HepG2 (cell line): ENCODE measurements at regions not wholly inside any gene's neighbourhood (a gene's known extent, or its start where the extent isn't known, plus 50 kb on each side); places are given as distances from the start of the nearest gene placed in this dataset.

Experiments used
- ATAC-seq: fragments of 200-7000 bp; cut with Tn5 transposase; 3 replicates; pipeline ENCODE4 v1.9.1; 2020; ENCODE audit warnings: mild to moderate bottlenecking, moderate library complexity
- BruUV-seq: library from RNA; stranded (reverse); fragments of 400-500 nt; replicated peaks from 2 replicates; lab custom pipeline; 2021; lab: Mats Ljungman, UMichigan
- CTCF ChIA-PET: fragments of 300-600 bp; formaldehyde crosslinking; extraction: SDS; loops from one replicate; lab custom pipeline; 2021; ENCODE audit warnings: low total read pairs, inconsistent platforms, low intra/inter-chr PET ratio; lab: Yijun Ruan, JAX
- POLR2A ChIA-PET: fragments of 350-600 bp; sonication (Branson Sonifier 250); formaldehyde crosslinking; loops from one replicate; lab custom pipeline; 2020; ENCODE audit warnings: antibody characterized with exemption, inconsistent platforms; lab: Yijun Ruan, JAX
- DNase-seq: peaks from one replicate; pipeline ENCODE4 v3.0.0-alpha.2; 2015; ENCODE audit warnings: low spot score
- FAIRE-seq: peaks from 3 replicates; lab custom pipeline; 2011; peaks lifted over from hg19 to GRCh38; lab: Jason Lieb, UNC
- H2AFZ ChIP-seq: one replicate; pipeline ENCODE4 v1.6.1; 2011; ENCODE audit warnings: low read length, inconsistent platforms
- H3K27ac ChIP-seq: fragments of 300-600 bp; 3 replicates; pipeline ENCODE4 v1.8.0; 2011; ENCODE audit warnings: mixed run types, mild to moderate bottlenecking, mixed read lengths, low read length, inconsistent platforms; ENCODE audit not compliant: insufficient read depth; ENCODE audit errors: extremely low read length
- H3K27me3 ChIP-seq, 2 experiments: fragments of 200-600 bp in 1 of 2; 2 replicates in 1 of 2; 3 replicates in 1 of 2; pipeline versions ENCODE4 v1.6.0 to v1.8.0; 2011; ENCODE audit warnings: low read length in 2 of 2, mild to moderate bottlenecking in 2 of 2, moderate library complexity in 2 of 2, inconsistent platforms in 1 of 2; ENCODE audit not compliant: insufficient read depth in 2 of 2, control insufficient read depth in 1 of 2
- H3K36me3 ChIP-seq, 2 experiments: fragments of 200-600 bp in 1 of 2; replicated peaks in 1 of 2; 2 replicates in 1 of 2; 3 replicates in 1 of 2; pipeline versions ENCODE4 v1.5.1 to v1.8.0; 2011; ENCODE audit warnings: low read length in 2 of 2, inconsistent platforms in 1 of 2; ENCODE audit not compliant: insufficient read depth in 2 of 2, control insufficient read depth in 1 of 2
- H3K4me1 ChIP-seq: 2 replicates; pipeline ENCODE4 v1.5.1; 2012; ENCODE audit warnings: low read length, inconsistent platforms; ENCODE audit not compliant: insufficient read depth
- H3K4me2 ChIP-seq: 2 replicates; pipeline ENCODE4 v1.6.0; 2011; ENCODE audit warnings: low read depth, low read length, inconsistent platforms
- H3K4me3 ChIP-seq, 3 experiments: fragments of 200-600 bp in 1 of 3; sonication (generic), shearing (Covaris generic) in 1 of 3; replicated peaks in 1 of 3; 2 replicates each; pipeline ENCODE4 v1.5.1; 2011 to 2016; ENCODE audit warnings: low read length in 3 of 3, inconsistent platforms in 2 of 3, low read depth in 2 of 3, mild to moderate bottlenecking in 2 of 3, control low read depth in 1 of 3, mixed read lengths in 1 of 3; ENCODE audit not compliant: insufficient read depth in 1 of 3
- H3K79me2 ChIP-seq: one replicate; pipeline ENCODE4 v1.6.1; 2011; ENCODE audit warnings: low read length, inconsistent platforms; ENCODE audit not compliant: insufficient read depth
- H3K9ac ChIP-seq: 2 replicates; pipeline ENCODE4 v1.6.0; 2011; ENCODE audit warnings: mild to moderate bottlenecking, low read depth, low read length, inconsistent platforms; ENCODE audit not compliant: insufficient read depth
- H3K9me3 ChIP-seq: 2 replicates; pipeline ENCODE4 v1.5.1; 2012; ENCODE audit warnings: mild to moderate bottlenecking, low read length
- H4K20me1 ChIP-seq: 2 replicates; pipeline ENCODE4 v1.6.0; 2011; ENCODE audit warnings: inconsistent platforms, mild to moderate bottlenecking, low read length, moderate library complexity; ENCODE audit not compliant: insufficient read depth
- MAZ ChIP-seq, 2 experiments: sonication (generic) in 1 of 2; formaldehyde crosslinking in 1 of 2; IDR thresholded peaks; 2 replicates each; pipeline versions ENCODE4 v1.5.0 to v1.6.1; 2012 to 2020; ENCODE audit warnings: low read depth in 2 of 2, mild to moderate bottlenecking in 2 of 2, borderline replicate concordance in 1 of 2, improper control_type of control experiment in 1 of 2, low read length in 1 of 2, missing genetic modification reagents in 1 of 2, moderate library complexity in 1 of 2
- MTA1 ChIP-seq: sonication (generic); formaldehyde crosslinking; IDR thresholded peaks from 2 replicates; pipeline ENCODE4 v1.4.0; 2020; ENCODE audit warnings: missing genetic modification reagents, mild to moderate bottlenecking, borderline replicate concordance
- SIN3B ChIP-seq: fragments of 150-350 bp; IDR thresholded peaks from 2 replicates; pipeline ENCODE4 v1.6.1; 2014; ENCODE audit warnings: low read length
- SMAD9 ChIP-seq: sonication (generic); formaldehyde crosslinking; IDR thresholded peaks from 2 replicates; pipeline ENCODE4 v1.5.1; 2020; ENCODE audit warnings: mild to moderate bottlenecking, missing genetic modification reagents
- TBX3 ChIP-seq: fragments of 450-650 bp; IDR thresholded peaks from 2 replicates; pipeline ENCODE4 v1.6.1; 2017; ENCODE audit warnings: antibody characterized with exemption, mild to moderate bottlenecking, inconsistent platforms, borderline replicate concordance
- TFDP2 ChIP-seq: sonication (generic); formaldehyde crosslinking; IDR thresholded peaks from 2 replicates; pipeline ENCODE4 v1.4.0; 2020; ENCODE audit warnings: missing genetic modification reagents
- THAP7 ChIP-seq: sonication (generic); formaldehyde crosslinking; IDR thresholded peaks from 2 replicates; pipeline ENCODE4 v1.8.1; 2023; ENCODE audit warnings: mild to moderate bottlenecking, missing genetic modification reagents
- ZFP36 ChIP-seq: fragments of 150-350 bp; IDR thresholded peaks from 2 replicates; pipeline ENCODE4 v1.6.1; 2018; ENCODE audit warnings: borderline replicate concordance, low read length, low read depth; ENCODE audit not compliant: partially characterized antibody
- WGBS: methylation state at CpG from one replicate; pipeline ENCODE4 v1.1.6; 2017; ENCODE audit warnings: low lambda C conversion rate; 5-methylcytosine and 5-hydroxymethylcytosine counted together
- in situ Hi-C: cut with HindIII; loops from 2 replicates; pipeline ENCODE4 v1.10.0; 2017; ENCODE audit warnings: low pct_unique_long_range_greater_than_20kb; ENCODE audit not compliant: extremely low pct_ligation_motif_present
- intact Hi-C: fragments of 100-400 bp; cut with micrococcal nuclease; formaldehyde crosslinking; loops from one replicate; pipeline ENCODE4 v1.10.0; 2022; ENCODE audit not compliant: unreplicated experiment

GRCh38 chr6:139730340-139730974, 356.0 kb upstream of the CITED2 start:
- DNase-seq, result no peak

More at GRCh38 chr6:139730340-139730974, 356.0 kb upstream of the CITED2 start:
- no peaks in the 10 kb centered on the region for H3K4me1 ChIP-seq
- in situ Hi-C loops, result no loop called here
- no peak overlapping the region for H3K9ac ChIP-seq
- no peak overlapping the region for H2AFZ ChIP-seq
- CTCF ChIA-PET, result no interaction called here
- intact Hi-C loops, result no loop called here
- H3K27me3 ChIP-seq, result no peaks in the 10 kb centered on the region
- FAIRE-seq (no peak), ATAC-seq (no peak)
- H3K27ac ChIP-seq, result no peak overlapping the region
- H3K79me2 ChIP-seq, result no peaks in the 10 kb centered on the region
- POLR2A ChIA-PET, result no interaction called here
- no peaks in the 10 kb centered on the region for H3K9me3 ChIP-seq
- no peak for TF ChIP-seq ZFP36
- TF ChIP-seq TFDP2 (CRISPR knock-in tag), result no peak
- no peak for TF ChIP-seq THAP7 (CRISPR knock-in tag)
- TF ChIP-seq SIN3B, result no peak
- TF ChIP-seq TBX3, result no peak
- TF ChIP-seq SMAD9 (CRISPR knock-in tag), result no peak
- no peak for TF ChIP-seq MTA1 (CRISPR knock-in tag)
- TF ChIP-seq MAZ (IDR thresholded peaks at IDR 0.05; ENCODE audit: borderline replicate concordance, low read depth, low read length), result no peak
- no peak for TF ChIP-seq MAZ (CRISPR knock-in tag; IDR thresholded peaks at IDR 0.05; ENCODE audit: low read depth)
- H3K4me2 ChIP-seq, result no peak overlapping the region
- BruUV-seq, result no TSS peak
- H4K20me1 ChIP-seq, result no peaks in the 10 kb centered on the region
- H3K36me3 ChIP-seq, result no peaks in the 10 kb centered on the region
- H3K4me3 ChIP-seq, result no peak overlapping the region
- 6% methylated on average over 2 of the region's 2 CpGs for WGBS
